ENCODE measurements at regions not wholly inside any gene's neighbourhood (a gene's known extent, or its start where the extent isn't known, plus 50 kb on each side); places are given as distances from the start of the nearest gene placed in this dataset.
"Not testable (repeated sequence)": the region's sequence is repeated elsewhere in the genome, so short reads cannot be mapped to it uniquely, and the experiment has no call there.

DNA sequence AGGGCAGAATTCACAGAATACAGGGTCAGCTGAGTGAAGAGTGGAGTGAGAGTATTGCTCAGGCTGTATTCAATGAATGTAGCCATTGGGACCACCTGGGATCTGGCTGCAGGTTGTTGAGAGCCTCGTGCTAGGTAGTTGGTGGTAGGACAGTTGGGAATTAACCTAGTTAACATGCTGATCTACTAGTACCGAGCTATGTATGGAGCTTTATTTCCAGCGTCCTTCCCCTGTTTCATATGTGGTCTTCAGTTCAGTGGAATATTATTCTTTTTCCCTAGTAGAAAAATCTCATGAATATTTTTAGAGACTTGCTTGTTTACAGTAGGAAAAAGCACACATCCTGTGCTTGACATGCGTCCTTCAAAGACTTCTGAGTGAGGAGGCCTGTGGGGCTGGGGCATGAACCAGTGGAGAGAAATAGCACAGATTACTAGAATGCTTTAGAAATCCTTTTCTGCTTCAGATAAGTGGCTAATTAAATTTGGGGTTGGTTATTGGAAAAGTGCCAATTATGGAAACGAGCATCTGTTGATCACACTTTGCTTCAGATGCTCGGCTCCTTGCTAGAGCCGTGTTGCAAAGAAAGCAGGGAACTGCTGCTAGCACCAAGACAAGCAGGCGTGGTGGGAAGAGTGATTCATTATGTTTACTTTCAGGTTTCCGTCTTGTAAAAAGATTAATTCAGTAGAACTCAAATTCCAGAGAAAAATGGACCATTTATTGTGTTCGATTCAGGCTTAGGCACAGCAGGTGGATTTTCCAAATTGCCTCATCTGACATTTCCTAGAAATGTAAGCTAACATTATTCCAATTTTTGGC is 53.6 kb downstream of the ARF6 start:
- DNase-seq, result no peak

DNA sequence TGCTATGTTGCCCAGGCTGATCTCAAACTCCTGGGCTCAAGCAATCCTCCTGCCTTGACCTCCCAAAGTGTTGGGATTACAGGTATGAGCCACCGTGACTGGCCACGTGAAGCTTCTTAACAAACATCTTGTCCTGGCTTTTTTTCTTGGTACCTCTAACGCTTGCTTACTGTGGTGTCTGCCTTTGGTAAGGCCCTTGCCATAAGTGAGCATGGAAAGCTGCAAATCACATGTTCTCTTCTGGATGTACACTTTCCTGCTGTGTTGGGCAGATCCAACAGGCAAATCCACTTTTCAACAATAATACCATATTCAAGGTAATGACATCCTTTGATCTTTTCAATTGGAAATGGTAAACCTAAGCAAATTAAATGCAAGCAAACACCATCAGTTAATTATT is 54.6 kb downstream of the ARF6 start:
- DNase-seq, result no peak

DNA sequence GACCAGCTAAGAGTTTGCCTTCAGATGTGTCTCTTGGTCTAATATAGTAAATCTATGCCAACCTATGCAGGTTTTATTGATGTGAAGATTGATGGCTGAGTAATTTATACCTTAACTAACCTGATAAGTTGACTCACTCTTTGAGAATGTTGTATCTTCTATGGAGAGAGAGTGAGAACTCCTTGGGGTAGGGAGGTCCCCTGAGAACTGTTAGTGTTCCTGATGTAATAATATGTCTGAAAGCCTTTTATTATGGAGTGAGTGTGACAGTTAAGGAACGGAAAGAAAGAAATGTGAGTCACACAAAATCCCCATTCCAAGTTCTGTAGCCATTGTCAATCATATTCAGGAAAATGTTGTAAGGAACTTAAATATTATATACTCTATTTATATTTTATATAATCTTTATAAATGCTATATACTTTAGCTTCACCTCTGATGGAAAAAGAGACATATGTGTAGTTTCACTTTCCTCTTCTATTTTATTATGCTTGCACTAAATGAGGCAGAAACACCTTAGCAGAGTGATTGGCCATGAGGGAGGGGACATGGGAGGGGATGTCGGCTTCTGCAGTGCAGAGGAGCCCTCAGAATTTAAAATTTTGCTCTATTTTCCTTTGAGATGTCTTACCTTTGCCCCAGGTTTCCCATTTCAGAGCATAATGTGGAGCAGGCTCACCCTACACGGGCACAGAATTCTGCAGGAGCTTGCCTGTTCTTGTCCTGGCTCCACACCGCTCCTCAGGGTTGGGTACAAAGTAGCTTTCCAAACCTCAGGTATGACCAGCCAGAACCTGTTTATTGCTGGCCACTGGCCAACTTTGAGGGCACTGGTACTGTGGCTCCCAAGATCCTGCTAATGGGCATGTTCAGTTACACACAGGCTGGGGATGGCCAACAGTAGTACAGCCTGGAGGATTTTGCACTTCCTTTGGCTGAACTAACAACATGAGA is 57.7 kb downstream of the ARF6 start:
- no peak for DNase-seq

DNA sequence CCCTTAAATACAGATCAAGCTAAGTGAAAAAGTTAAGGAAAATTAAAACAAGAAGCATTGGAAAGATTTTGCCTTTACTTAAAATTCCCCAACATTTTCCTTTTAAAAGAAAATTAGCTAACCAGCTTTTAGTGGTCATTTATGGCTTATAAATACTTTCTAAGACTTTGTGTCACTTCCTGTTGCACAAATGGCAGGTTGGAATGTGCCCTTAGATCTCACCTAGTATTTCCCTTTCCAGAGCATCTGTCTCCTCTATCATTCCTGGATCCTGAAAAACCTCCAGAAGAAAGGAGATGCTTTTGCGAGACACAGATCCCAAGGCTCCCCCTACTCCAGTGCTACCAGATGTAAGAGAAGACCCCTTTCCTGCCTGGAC is 58.3 kb downstream of the ARF6 start:
- DNase-seq, result no peak

DNA sequence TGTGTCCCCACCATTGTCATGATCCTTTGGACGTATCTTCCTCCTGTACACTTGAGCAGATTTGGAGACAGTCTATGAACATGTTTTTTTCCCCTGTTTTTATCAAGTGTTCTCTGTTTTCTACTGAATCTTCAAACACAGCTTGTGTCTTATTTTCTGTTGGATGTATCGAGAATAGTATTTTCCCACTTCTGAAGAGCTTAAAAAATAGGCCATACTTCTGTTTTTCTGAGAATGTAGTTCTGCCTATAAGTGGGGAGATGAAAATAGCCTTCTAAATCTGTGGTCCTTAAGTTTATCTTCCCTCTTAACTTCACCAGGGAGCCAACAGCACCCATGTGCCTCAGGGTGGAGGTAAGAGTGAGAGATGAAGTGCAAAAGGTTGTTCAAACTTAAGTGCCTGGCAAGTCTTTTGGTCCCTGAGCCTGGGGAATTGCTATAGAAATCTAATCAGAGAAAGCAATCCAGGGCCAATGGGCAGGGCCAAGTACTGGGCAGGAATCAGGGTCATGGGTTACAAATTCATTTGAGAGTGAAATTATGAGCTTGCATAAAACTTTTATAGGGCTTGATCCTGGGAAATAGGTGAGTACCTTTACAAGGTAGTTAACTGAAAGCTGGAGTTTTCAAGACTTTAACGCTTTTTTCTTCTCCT is 58.9 kb downstream of the ARF6 start:
- DNase-seq, result no peak

DNA sequence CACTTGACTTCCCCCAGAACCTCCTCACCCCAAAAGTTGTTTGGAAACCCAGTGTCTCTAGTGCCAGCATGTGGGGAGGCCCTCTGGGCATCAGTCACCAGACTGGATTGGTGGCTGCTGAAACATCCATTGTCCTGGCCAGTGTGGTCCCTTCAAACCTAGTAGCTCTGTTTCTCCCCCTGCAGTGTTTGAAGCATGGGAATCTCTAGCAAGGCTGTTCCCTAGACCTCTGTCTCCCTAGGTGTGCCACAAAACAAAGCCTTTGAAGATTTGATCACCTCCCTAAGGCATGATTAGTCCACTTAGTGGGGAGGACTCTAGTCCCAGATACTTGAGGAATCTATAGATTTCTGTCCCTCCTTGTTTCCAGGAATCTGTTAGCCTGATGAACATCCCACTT is 60.3 kb downstream of the ARF6 start:
- DNase-seq, result no peak

DNA sequence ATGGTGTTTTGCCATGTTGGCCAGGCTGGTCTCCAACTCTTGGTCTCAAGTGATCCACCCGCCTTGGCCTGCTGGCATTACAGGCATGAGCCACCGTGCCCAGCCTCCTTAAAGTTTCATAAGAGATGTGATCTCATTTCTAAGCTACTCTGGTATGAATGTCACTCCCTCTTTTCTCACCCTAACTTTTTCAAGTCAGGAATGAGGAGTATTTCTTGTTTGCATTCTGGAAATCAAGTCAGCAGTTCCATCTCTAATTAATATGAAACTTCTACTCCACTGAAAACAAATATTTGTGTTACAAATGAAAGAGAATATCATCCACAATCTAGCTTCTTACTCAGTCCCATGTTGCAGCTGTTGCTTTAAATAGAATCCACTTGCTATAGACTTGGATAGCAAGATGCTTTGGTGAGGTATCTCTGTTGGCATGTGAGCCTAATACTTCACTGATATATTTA is 61.3 kb downstream of the ARF6 start:
- DNase-seq, result no peak

DNA sequence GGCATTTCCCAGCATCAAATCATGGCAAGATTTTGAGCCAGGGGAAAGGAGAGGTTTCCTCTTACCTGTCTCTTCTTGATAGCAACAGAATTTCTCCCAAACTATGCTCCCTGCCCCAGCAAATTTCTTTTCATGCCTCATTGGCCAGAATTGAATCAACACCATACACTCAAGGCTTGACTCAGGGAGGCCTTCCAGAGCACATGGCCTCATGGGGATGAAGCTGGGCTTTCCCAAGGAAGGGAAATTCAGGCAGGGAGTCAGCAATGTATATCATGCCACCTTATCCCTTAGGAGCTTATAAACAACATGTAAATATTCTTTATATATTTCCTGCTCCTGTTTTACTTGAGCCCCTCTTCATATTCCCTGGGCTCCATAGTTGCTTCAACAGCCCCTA is 62.1 kb downstream of the ARF6 start:
- DNase-seq, result no peak

DNA sequence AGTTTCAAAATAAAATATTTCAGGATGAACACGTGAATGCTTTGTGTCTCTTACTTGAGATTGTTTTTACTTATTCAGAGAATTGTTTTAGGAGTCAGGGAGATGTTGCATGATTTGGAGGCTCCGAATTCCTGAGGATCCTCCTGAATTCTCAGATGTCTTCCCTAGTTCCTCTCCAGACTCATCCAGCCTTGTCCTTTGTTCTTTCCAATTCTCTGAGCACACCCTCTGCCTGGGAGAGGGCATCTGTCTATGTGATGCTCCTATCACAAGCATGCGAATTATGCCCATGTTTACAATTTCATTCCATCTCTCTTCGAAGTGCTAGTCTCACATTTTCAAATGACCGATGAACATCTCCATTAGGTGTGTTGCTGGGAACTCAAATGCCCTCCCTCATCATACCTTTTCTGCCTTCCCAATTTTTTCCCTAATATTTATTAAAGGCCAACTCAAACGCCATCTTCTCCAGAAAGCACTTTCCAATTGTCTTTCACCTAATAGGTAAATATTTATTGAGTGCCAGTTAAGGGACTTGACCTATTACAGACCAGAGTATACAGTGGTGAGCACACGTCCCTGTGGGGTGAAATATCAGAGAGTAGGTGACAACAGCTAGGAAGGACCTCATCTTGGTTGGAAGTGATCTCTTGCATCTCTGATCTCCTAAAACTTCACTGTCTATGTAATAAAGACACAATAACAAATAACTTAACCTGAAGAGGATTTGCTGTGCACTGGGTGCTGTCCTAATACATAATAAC is 64.4 kb downstream of the ARF6 start:
- no peak for DNase-seq

DNA sequence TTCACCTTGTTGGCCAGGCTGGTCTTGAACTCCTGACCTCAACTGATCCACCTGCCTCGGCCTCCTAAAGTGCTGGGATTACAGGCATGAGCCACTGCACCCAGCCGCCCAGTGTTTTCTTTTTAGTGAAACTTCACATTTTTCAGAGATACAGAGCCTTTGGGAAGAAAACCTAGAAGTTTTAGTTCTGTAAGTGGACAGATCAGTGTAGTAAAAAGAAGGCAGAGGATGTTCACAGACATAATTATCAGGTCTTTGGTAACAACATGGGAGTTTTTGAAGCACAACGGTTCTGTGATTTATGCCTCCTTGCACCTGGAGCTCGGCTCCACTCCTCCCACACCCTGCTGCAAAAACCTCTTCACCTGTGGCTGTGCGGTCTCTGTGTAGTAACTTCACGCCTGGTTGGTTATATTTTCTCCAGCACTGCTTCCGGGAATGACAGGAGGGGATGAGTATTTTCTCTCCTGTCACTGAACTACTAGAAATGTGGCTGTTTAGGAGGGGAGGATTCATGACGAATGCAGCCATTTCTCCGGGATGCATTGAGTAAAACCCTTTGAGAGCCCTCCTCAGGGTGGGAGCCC is 67.0 kb downstream of the ARF6 start:
- DNase-seq, result no peak

DNA sequence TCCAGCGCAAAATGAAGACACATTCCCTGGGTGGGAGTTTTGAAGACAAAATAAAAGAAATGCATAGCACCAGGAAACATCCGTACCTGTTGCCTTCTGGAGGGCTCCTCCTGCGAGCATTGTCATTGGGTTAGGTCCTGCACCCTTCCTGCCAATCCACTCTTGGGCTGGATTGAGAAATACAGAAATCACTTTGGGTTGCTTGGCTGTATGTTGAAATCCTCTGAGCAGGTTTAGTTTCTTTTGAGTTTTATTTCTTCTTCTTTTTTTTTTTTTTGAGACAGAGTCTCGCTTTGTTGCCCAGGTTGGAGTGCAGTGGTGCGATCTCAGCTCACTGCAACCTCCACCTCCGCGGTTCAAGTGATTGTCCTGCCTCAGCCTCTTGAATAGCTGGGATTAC is 67.6 kb downstream of the ARF6 start:
- DNase-seq, result no peak

DNA sequence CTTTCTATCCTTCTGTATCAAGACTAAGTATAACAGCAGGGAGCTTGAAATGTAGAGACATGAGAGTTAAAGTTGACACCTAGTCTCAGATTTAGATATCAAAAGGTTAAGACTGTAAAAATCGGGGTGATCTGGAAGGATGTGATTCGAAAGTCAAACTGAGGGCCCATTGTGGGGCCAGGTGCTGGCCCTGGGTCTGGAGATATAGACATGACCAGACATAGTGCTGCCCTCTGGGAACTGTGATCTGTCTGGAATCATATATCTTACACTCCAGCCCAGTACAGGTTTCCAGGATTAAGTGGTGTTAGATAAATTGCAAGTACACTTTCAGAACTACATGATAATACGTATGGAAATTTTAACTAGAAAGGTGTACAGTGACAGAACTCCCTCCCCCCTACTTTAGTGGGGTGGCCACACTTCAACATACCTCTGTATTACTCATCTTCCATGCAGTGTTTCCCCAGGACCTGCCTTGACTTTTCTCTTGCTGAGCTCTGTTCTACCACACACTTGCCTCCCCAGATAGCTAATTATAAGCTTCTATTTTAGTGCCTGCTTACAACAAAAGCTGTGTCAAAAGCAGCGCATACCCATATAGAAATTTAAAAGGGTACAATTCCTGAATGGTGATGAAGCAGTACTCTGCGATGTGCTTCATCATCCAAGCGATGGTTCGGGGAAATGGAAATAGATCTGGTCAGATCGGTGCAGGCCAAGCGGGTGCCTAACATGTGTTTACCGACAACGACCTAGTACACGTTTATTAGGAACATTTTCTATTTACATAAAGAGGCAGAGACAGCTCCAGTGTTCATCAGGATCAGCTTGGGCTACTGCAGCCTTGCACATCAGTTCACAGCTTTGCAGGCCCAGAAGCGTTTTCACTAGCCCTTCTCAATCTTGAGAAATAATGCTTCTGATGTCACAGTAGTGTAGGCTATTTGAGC is 68.7 kb downstream of the ARF6 start:
- DNase-seq, result no peak

DNA sequence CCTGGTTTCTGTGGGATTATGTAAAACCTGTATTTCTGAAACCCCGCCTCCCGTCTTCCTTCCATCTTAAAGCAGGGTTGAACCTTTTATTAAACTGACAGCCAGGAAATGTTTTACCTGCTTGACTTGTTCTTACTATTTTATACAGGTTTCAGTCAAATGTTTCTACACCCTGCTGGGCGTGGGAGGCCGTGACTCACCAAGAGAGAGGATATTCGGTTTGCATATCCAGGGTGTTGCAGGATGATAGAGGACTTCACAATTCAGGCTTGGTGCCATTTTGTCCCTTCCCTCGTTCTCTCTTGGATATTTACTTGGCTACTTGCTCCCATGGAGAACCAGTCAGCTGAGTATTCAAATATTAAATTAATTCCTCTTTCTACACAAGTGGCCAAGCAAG is 69.7 kb downstream of the ARF6 start:
- no peak for DNase-seq

DNA sequence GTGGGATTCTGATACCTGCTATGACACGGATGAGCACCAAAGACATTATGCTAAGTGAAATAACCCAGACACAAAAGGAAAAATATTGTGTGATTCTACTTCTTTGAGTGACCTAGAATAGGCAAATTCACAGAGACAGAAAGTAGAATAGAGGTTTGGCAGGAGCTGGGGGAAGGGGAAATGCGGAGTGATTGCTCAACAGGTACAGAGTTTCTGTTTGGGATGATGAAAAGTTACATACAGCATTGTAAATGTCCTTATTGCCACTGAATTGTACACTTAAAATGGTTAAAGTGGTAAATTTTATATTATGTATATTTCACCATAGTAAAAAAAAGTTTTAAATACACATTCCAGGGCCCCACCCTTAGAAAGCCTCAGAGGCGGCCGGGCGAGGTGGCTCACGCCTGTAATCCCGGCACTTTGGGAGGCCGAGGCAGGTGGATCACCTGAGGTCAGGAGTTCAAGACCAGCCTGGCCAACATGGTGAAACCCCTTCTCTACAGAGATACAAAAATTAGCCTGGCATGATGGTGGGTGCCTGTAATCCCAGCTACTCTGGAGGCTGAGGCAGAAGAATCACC is 72.3 kb downstream of the ARF6 start:
- not testable (repeated sequence) for DNase-seq

DNA sequence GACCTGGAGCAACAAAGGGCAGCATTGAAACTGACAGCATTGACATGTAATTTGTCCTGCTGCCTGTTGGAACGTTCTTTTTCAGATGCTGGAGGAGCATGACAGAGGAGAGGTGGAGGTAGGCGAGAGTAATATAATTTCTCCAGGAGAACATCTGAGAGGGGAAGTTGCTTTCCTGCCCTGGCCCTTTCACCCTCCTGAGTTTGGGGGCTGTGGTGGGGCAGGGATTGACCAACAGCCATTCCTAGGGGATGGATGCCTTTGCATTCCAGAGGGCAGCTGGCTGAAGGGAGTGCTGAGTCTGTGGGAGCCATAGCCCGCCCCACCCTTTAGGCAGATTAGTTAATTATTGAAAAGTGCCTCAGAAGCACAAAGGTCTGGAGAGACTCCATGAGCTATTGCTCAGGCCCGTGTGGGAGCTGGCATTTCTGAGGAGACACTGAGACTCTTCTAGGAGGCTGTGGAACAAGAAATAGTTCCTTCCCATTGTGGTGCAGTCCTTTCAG is 73.5 kb downstream of the ARF6 start:
- DNase-seq, result no peak

DNA sequence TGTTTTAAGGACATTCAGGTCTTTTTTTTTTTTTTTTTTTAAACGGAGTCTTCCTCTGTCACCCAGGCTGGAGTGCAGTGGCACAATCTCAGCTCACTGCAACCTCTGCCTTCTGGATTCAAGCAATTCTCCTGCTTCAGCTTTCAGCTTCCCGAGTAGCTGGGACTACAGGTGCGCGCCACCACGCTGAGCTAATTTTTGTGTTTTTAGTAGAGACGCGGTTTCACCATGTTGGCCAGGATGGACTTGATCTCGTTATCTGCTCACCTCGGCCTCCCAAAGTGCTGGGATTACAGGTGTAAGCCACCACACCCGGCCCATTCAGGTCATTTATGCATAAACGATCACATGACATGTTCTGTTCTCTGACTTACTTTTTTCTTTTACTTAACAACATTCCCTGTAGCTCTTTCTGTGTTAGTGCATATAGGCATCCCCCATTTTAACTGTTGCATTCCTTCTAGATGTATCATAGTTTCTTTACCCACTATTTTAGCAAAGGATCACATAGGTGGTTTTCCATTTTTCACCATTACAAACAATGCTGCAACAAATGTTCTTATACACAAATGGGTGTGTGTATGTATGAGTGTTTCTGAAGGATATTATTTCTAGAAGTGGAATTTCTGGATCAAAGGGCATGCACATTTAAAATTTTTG is 74.2 kb downstream of the ARF6 start:
- no peak for DNase-seq

DNA sequence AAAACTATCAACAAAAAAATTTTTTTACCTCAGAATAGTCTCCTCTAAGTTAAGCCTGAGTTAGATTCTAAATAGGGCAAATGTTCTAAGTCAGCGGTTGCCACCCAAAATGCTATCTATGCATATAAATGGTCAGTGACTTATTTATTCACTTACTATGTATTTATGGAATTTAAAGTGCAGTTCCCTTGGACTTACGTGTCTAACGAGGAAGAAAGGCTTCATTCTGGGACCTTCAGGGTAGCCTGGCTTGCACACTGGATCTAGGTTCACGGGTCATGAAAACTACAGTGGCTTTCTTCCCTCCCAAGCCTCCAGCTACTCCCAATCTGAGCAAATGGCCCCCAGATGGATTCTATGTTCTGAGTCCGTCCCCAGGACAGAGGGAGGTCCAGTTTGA is 77.1 kb downstream of the ARF6 start:
- DNase-seq, result no peak

DNA sequence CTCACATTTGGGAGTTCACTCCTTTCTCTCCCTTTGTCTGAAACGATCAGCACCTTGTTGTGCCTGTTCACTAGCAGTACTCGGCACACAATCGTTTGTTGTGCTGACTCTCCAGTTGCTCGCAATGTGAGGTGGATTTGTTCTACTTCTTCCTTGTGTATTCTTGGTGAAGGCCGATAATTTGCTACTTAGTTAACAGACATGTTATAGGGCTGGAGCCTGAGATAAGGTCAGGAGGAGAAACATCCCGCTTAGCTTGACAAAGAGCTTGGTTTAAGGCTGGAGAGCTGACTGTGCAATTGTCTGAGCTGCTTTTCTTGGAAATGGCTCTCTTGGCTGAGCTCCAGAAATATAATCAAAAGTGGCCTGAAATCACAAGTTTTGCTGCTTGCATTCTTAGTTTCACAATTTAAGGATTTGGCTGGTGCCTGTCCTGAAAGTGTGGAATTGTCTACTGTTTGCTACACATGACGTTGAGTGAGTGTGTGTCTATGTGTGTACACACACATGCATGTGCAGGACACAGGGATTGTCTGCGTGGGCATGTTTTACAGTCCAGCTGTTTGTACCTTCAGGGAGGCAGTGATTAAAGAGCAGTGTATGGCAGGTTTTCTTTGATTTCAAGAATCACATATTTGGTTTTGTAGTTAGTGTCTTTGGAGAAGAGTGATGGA is 77.7 kb downstream of the ARF6 start:
- DNase-seq, result no peak

All from GF-D8 (cell line).